DMS79 (cell line): ENCODE measurements at regions not wholly inside any gene's neighbourhood (a gene's known extent, or its start where the extent isn't known, plus 50 kb on each side); places are given as distances from the start of the nearest gene placed in this dataset.
"Not testable (repeated sequence)": the region's sequence is repeated elsewhere in the genome, so short reads cannot be mapped to it uniquely, and the experiment has no call there.

Experiments used
- DNase-seq: peaks from one replicate; lab custom pipeline; 2025; lab: John Stamatoyannopoulos, UW

GRCh38 chr4:86527713-86528112, 66.4 kb upstream of the PTPN13 start:
- not testable (repeated sequence) for DNase-seq

DNA sequence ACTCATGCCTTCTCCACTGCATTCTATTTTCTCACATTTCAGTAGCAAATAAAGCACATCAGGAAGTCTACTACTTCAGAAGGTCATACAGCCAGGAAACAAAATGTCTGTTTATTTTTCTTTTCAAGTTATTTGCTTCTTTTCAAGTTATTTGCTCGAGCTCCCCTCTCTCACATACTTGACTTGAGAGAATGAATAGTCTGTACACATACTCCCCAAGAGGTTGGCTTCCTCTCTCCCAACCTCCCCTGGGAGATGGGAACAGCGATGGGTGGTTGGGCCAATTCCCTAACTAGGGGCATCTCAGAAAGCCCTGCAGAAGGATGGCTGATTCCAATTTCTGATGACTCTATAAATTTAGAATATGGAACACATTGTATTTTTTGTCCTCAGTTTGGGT, 64.7 kb upstream of the PTPN13 start:
- no peak for DNase-seq

GRCh38 chr4:86530183-86530582, 63.9 kb upstream of the PTPN13 start:
- DNase-seq = no peak

GRCh38 chr4:86531440-86531839, 62.7 kb upstream of the PTPN13 start:
- no peak for DNase-seq

DNA sequence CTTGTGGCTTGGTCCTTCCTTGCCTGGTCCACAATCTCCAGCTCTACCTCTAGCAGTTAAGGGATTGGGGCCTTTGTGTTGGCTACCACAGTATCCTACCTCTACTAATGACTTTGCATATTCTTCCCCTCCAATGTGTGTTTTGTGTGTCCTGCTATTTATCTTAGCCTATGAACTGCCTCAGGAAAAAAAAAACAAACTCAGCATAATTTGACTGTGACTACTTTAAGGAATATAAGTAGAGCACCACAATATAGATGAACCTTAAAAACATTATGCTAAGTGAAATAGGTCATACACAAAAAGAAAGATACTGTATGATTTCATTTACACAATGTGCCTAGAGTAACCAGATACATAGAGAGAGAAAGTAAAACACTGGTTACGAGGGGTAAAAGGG, 61.3 kb upstream of the PTPN13 start:
- no peak for DNase-seq

DNA sequence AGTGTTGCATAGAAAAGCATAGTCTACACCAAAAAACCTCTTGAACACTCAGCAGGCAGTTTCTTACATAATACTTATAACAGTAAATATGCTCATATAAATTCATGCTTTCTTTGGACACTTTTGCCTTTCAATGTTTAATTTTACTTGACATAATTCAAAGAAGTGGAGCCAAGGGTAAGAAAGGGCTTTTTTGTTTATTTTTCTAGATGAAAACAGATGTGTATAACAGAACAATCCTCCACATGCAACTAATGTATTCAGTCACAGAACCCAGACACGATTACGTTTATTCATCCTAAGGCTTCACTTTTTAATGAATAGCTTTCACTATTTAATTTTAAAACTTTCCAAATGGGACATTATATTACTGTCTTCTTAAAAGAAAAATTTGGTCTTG, 58.0 kb upstream of the PTPN13 start:
- no peak for DNase-seq

DNA sequence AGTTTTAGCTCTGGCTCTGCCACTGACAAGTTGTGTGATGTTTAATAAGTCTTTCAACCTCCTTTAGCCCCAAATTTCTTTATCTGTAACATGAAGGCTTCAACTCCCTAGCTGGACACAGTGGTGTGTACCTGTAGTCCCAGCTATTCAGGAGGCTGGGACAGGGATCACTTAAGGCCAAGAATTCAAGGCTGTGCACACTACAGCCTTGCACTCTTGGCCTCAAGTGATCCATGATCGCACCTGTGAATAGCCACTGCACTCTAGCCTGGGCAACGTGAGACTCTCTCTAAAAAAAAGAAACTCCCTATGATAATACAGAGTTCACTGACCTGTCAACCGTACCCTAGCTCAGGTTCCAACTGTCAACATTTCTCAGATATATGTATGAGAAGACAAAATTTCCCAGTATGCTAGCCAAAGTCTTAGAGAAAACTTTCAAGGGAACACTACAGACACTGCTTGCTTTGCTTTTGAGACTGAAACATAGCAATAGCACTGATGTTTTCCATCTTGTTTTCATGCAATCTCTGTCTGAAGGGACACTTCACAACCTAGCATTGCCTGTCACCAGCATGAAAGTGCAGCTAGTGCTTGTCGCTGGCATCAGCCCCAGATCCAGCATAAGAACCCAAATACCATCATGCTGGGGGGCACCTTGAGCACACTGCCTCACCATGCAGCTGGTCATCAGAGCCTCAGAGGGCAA, 51.6 kb upstream of the PTPN13 start:
- DNase-seq = no peak

- DNase-seq = no peak
Measured at GRCh38 chr4:86543080-86543479, 51.0 kb upstream of the PTPN13 start.

DNA sequence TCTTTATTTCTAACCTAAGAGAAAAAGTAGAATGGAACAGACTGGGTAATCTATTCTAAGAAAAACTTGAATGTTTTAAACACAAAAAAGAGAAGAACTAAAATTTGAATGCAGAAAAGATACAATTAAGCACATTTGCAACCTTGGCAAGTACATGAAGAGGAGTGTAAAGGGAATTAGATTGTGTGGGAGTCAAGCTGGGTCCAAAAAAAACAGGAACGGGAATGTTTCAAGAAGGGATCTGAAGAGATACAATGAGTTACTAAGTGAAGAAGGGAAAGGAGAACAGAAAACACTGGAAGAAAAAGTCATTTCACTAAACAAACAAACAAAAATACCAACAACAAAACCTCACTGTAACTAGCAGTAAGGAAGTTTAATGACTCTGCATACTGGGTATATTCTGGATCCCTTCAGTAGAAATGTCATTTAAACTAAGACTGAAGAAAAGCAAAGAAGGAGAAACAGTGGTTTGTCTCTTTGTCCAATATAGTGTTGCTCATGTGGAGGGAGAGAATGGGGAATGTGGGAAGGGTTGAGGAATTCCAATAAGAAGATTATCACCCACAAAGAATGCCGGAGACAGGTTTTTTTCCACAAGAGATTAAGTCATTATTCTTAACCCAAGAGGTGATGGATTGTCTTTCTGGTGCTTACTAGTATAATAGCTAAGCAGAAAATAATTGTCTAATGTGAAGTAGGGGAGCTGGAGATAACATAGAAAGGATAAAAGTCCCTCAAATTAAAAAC, 50.4 kb upstream of the PTPN13 start:
- no peak for DNase-seq

DNA sequence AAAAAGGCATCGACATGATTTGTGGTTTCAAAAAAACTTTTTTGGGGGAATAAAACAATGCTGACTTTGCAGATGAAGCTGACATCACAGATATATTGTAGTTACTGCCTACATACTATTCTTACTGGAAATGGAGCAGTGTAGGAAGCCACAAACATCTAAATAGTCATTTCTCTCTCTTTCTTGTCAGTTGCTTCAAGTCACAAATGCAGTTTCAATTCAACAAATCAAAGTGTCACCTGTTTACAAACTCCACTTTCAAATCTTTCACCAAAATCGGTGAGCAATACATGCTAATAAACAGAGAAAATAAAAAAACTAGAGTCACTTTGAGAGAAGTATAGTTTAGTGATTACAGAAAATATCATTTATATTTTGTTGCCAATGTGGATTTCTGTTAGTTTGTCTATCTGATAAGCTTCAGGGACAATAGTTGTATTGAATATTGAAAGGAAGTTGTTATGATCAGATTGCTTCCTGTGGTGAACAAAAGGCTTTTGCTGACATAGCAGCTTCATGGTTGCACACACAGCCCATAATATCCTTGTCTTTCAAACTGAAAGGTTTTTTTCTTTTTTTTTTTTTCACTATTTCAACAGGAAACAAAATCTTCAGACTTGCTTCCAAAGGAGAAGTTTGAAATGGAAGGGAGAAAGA, 49.7 kb upstream of the PTPN13 start:
- DNase-seq = no peak
